ENCODE measurements at regions not wholly inside any gene's neighbourhood (a gene's known extent, or its start where the extent isn't known, plus 50 kb on each side); places are given as distances from the start of the nearest gene placed in this dataset.

DNA sequence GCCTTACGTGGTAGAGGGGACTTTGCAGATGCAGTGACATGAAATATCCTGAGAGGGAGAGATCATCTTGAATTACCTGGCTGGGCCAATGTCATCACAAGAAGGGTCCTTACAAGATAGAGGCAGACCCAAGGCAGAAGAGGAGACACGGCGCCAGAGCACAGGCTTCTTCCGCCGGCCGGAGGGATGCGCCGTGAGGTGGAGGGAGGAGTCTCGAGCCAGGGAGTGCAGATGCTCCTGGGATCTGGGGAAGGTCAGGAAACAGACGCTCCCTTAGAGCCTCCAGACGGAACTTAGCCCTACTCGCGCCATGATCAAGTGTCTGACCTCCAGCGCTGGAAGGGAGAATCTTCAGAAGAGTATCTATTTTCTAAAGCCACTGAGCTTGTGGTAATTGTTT is 304.8 kb downstream of the GLRX3 start:
- no peak overlapping the region for H3K27ac Mint-ChIP-seq

DNA sequence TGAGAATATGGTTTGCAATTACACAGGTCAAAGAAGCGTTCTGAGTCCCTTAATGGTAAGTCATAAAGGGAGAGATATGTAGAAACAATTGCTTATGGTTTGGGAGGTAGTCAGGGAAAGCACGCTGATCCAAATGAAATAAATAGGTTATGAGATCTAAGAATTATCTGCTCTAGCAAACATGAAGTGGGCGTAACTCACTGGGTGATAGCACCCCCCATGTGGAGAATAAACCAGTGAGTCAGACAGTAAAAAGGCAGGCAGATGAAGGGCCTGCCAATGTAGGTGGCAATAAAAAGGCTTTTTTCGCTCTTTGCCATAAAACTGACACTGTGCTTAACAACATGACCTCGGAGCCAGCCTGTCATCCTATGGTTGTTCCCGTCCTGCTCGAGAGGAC is 306.9 kb downstream of the GLRX3 start:
- Mint-ChIP-seq H3K27me3 (no peaks in the 10 kb centered on the region), H3K36me3 (no peaks in the 10 kb centered on the region), H3K9me3 (peaks cover 2% of the 10 kb centered on the region), H3K27ac (no peak overlapping the region), H3K4me1 (no peaks in the 10 kb centered on the region), H3K4me3 (no peak overlapping the region)
- no peak for DNase-seq
- CTCF ChIA-PET = no interaction called here

More for the DNA sequence above, 304.8 kb downstream of the GLRX3 start:
- no peaks in the 10 kb centered on the region for H3K27me3 Mint-ChIP-seq
- no peaks in the 10 kb centered on the region for H3K36me3 Mint-ChIP-seq
- no peak overlapping the region for H3K4me3 Mint-ChIP-seq
- peaks cover 7% of the 10 kb centered on the region for H3K9me3 Mint-ChIP-seq
- no peak for DNase-seq
- CTCF ChIA-PET = no interaction called here
- no peaks in the 10 kb centered on the region for H3K4me1 Mint-ChIP-seq

DNA sequence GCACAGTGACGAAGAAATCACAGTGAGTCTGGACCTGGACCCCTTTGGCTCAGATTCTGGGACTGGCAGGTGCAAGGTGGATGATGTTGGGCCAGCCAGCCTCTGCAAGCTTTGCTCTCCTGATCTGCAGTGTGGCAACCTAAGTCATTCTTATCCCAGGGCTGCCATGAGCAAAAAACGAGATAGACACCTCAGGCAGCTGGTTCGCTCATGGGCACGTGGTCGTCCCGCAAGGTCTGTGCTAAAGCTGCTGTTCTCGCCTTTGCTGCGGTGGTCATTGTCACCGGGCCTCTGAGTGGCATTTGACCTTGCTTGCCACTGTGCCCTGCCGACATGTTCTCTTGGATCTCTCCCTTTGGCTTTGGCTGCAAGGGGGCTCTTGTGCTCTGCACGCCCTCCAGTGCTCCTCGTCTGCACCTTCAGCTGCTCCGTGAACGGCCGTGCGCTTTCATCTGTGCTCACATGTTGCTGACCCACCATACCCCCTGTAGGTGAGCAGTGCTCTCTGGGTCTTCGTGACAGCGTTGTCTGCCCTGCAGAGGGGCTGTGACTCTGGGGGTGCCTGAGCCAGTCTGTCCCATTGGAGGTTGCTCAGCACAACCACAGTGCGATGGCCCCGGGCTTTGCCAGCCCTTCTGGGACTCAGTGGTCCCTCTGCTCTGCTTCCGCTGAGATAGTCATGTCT is 317.0 kb downstream of the GLRX3 start:
- Mint-ChIP-seq H3K4me3 (no peak overlapping the region), H3K4me1 (no peaks in the 10 kb centered on the region), H3K9me3 (no peaks in the 10 kb centered on the region), H3K27me3 (no peaks in the 10 kb centered on the region), H3K27ac (no peak overlapping the region), H3K36me3 (no peaks in the 10 kb centered on the region)
- CTCF ChIA-PET = no interaction called here
- no peak for DNase-seq

DNA sequence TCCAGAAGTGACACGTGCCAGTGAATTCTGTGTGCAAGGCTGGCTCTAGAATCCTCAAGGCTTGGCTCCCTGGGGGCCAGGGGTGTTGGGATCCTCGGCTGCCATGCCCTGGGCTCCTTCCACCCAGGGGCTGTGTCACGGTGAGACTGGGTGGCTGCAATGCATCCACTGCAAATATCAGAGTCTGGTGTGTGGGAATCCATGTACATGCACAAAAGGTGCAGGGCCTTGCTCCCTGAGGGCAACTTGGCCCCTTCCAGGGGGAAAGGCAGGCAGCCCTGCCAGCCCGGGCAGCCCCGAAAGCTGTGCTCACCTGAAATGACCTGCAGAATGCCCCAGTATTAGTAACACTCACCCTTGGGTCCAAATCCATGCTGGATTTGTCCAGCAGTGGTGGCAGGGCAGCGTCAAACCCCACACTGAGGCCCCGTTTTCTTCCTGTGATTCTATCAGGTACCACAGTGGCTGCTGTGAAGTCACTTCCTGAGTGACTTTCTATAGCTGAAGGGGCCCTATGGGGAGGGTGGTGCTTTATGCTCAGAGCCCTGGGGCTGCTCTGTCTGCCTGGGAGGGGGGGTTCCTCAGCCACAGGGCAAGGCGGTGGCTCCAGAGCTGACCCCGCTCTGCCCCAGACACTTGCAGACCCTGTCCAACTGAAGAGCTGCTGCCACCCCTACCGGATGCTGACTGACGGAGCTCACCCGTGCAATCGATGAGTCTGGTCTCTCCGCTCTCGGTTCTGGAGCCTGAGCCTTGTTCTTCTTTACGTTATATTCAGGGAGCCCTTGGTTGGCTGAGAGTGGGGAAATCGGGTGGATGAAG is 317.7 kb downstream of the GLRX3 start:
- H3K4me1 Mint-ChIP-seq = no peaks in the 10 kb centered on the region
- H3K27me3 Mint-ChIP-seq = no peaks in the 10 kb centered on the region
- no peak overlapping the region for H3K27ac Mint-ChIP-seq
- CTCF ChIA-PET = no interaction called here
- H3K36me3 Mint-ChIP-seq = no peaks in the 10 kb centered on the region
- no peak overlapping the region for H3K4me3 Mint-ChIP-seq
- DNase-seq = no peak
- no peaks in the 10 kb centered on the region for H3K9me3 Mint-ChIP-seq

DNA sequence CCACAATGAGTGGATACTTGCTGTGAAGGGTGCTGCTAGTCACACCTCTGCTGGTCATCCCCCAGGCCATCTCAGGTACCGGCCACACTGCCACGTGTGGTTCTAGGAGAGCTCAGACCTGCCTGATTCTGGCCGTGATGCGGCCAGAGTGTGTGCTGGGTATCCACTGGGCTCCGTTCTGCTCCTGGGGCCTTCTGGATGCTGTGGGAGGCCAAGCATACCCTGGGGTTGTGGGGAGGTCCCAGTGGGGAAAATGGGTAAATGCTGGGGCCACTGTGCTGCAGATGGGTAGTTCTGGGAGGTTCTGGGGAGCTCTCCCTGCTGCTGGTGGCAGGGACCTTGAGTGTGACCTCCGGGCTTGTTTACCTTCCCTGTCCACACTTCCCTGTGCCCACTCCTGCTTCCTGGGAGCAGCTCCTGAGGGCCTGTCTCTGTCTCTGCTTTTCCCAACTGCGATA is 318.4 kb downstream of the GLRX3 start:
- Mint-ChIP-seq H3K9me3 (no peaks in the 10 kb centered on the region), H3K36me3 (no peaks in the 10 kb centered on the region), H3K27ac (no peak overlapping the region), H3K4me3 (no peak overlapping the region), H3K27me3 (no peaks in the 10 kb centered on the region), H3K4me1 (no peaks in the 10 kb centered on the region)
- CTCF ChIA-PET = no interaction called here
- DNase-seq = no peak

DNA sequence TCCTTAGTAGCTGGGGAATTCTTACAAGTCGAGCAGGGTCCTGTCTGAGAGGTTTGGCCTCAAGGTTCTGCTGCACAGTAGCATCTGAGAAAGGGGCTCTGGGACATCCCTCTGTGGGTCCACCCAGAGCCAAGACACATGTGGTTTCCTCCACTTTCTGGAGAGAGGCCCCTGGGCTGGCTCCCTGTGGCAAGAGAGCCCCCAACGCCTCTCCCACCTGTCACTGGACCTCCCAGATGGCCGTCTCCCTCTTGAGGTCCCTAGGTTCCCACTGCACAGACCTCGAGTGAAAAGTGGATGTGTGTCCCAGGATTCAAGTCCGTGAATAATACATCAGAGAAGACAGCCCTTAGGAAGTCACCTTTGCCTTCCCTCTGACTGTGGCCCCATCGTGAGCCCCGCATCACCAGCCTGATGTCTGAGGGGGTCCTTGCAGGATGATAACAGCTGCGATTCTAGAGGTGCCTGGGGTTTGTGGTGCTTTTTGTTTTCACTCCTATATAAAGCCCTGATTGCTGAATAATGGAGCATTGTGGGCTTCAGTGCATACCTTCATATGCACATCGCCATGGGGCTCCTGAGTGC is 319.0 kb downstream of the GLRX3 start:
- Mint-ChIP-seq H3K4me1 (no peaks in the 10 kb centered on the region), H3K27ac (no peak overlapping the region), H3K36me3 (no peaks in the 10 kb centered on the region), H3K27me3 (no peaks in the 10 kb centered on the region), H3K4me3 (no peak overlapping the region), H3K9me3 (no peaks in the 10 kb centered on the region)
- DNase-seq = no peak
- CTCF ChIA-PET = no interaction called here

DNA sequence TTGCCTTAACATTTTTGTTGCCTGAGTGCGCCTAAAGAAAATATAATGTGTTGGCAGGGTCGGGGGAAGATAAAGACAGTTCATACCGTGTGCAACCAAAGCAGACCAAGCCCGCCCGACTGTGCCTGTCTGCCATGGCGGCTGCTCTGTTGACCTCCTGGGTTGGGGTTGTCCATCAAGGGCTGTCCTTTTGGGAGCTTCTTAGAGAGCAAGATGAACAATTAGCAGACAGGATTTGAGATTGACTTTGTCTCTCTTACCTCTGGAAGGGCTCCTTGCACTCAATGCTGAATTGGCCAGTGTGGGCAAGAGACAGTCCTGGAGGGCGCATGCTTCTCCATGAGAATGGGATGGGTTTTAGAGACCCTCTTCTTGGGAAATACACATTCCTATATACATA is 319.6 kb downstream of the GLRX3 start:
- H3K4me1 Mint-ChIP-seq = no peaks in the 10 kb centered on the region
- no peak overlapping the region for H3K27ac Mint-ChIP-seq
- no peaks in the 10 kb centered on the region for H3K9me3 Mint-ChIP-seq
- CTCF ChIA-PET = no interaction called here
- no peak for DNase-seq
- no peaks in the 10 kb centered on the region for H3K27me3 Mint-ChIP-seq
- no peaks in the 10 kb centered on the region for H3K36me3 Mint-ChIP-seq
- H3K4me3 Mint-ChIP-seq = no peak overlapping the region

DNA sequence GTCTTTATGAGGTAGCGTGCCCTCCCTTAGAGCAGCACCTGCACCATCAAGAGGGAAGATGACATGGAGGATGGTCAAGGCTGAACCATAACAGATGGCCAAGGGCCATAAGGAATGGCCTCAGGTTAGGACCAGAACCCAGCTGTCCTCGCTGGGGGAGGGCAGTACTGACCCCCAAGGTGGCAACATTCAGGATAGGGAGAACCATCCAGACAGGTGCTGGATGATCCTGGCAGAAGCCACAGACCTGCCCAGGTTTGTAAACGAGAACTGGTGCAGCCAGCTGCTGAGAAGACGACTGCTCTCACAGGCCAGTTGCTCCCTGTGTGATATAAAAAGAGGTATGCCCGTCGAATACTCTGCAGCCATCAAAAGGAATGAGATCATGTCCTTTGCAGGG is 320.4 kb downstream of the GLRX3 start:
- DNase-seq = no peak
- CTCF ChIA-PET = no interaction called here
- peaks cover under 1% of the 10 kb centered on the region for H3K9me3 Mint-ChIP-seq
- no peak overlapping the region for H3K4me3 Mint-ChIP-seq
- H3K27ac Mint-ChIP-seq = no peak overlapping the region
- H3K4me1 Mint-ChIP-seq = no peaks in the 10 kb centered on the region
- H3K36me3 Mint-ChIP-seq = no peaks in the 10 kb centered on the region
- H3K27me3 Mint-ChIP-seq = no peaks in the 10 kb centered on the region

DNA sequence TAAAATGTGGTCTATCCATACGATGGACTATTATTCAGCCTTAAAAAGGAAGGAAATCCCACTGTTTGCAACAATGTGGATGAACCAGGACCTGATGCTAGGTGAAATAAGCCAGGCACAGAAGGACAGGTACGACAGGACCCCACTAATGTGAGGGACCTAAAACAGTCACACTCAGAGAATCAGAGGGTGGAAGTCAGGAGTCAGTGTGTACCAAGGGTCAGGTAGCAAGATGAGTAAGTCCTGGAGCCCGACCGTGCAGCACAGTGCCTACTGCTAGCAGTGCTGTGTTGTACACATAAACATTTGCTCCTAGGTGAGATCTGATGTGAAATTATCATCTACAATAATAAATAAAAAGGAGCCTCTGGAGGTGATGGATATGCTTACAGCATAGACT is 322.3 kb downstream of the GLRX3 start:
- no peaks in the 10 kb centered on the region for H3K27me3 Mint-ChIP-seq
- no peaks in the 10 kb centered on the region for H3K36me3 Mint-ChIP-seq
- CTCF ChIA-PET = no interaction called here
- H3K9me3 Mint-ChIP-seq = peaks cover 2% of the 10 kb centered on the region
- H3K4me3 Mint-ChIP-seq = no peak overlapping the region
- no peak for DNase-seq
- H3K4me1 Mint-ChIP-seq = no peaks in the 10 kb centered on the region
- H3K27ac Mint-ChIP-seq = no peak overlapping the region

DNA sequence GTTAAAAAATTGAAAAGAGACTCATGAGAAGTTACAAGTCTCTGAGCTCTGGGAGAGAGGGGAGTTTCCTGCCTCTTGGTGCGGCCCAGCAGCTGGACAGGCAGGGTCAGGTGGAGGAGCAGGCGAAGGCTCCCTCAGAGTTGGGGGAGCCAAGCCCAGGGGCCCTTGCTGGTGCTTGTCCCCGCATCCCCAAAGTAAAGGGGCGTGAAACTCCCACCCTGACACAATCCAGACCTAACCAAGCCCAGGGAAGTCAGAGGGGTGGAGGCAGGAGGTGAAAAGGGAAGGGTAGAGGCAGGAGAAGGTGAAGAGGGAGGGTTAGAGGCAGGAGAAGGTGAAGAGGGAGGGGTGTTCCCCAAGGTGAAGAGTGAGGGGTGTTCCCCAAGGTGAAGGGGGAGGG is 322.8 kb downstream of the GLRX3 start:
- no peaks in the 10 kb centered on the region for H3K36me3 Mint-ChIP-seq
- DNase-seq = no peak
- peaks cover 2% of the 10 kb centered on the region for H3K9me3 Mint-ChIP-seq
- CTCF ChIA-PET = no interaction called here
- H3K27me3 Mint-ChIP-seq = no peaks in the 10 kb centered on the region
- H3K4me3 Mint-ChIP-seq = no peak overlapping the region
- H3K27ac Mint-ChIP-seq = no peak overlapping the region
- H3K4me1 Mint-ChIP-seq = no peaks in the 10 kb centered on the region

DNA sequence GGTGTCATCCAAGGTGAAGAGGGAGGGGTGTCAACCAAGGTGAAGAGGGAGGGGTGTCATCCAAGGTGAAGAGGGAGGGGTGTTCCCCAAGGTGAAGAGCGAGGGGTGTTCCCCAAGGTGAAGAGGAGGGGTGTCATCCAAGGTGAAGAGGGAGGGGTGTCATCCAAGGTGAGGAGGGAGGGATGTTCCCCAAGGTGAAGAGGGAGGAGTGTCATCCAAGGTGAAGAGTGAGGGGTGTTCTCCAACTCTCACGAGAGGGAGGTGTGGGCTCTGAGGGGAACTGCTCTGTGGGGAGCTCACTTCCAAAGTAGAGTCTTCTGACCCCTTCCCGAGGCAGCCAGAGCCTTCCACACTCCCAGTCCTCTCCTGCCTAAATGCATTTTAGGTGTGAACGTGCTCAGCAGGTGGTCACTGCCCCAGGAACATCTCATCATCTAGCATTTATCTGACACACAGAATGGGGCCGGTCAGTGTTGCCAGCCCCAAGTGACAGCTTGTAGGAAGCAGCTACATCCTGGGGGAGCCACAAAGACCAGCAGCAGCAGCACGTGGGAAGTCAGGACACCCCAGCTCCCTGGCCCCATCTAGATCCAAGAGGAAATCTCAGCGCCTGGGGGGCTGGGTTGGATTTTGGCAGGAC is 323.8 kb downstream of the GLRX3 start:
- CTCF ChIA-PET = no interaction called here
- Mint-ChIP-seq H3K4me3 (no peak overlapping the region), H3K4me1 (no peaks in the 10 kb centered on the region), H3K27ac (no peak overlapping the region), H3K36me3 (no peaks in the 10 kb centered on the region), H3K27me3 (no peaks in the 10 kb centered on the region), H3K9me3 (peaks cover 4% of the 10 kb centered on the region)
- no peak for DNase-seq

DNA sequence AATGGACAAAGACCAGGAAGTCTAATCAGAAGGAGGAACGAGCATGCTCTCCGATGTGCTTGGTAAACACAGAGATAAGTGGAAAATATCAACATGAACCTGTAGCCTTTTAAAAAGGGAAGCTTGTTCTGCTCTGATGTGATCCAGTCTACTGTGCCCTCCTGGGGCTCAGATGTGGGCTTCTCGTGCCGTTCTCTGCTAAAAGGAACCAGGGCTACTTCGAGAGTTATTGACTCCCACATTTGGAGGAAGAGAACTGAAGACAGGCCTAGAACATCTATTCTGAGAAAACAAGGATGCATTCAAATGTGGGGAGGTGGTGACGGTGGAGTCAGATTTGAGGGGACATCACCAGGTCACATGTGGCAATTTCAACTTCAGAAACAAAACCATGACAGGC is 325.4 kb downstream of the GLRX3 start:
- no peak for DNase-seq
- Mint-ChIP-seq H3K36me3 (no peaks in the 10 kb centered on the region), H3K4me3 (no peak overlapping the region), H3K9me3 (peaks cover 4% of the 10 kb centered on the region), H3K27ac (no peak overlapping the region), H3K27me3 (no peaks in the 10 kb centered on the region), H3K4me1 (no peaks in the 10 kb centered on the region)
- CTCF ChIA-PET = no interaction called here

DNA sequence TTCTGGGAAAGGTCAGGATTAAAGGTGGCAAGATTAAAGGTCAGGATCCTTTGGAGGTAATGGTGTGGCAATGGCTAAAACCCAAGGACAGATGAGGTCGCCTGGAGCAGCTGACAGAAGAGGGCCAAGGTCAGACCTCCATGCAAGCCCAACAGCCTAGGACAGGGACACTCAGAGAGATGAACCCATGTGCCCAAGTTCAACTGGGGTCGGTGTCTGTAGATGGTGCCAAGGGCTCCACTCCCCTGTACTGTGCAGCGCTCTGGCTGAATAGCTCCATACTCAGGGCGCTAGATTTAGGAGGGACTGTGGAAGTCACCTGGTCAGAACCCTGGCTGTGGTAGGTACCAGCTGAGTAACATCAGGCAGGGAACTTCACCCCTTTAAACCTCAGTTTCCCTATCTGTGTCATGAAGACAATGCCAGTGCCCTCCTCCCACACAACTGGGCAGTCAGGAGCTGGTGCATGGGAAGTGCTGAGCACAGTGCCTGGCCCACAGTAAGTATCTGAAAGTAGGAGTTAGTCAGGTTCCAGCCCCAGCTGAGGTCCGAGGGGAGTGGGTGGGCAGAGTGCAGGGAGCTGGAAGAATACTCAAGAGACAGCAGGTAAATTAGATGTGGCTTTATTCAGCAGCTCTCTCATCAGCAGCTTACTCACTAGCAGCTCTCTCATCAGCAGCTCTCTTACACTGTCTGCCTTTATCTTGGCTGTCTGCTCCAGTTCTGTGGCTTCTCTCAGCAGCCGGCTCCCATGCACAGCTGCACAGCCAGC is 327.1 kb downstream of the GLRX3 start:
- Mint-ChIP-seq H3K27me3 (no peaks in the 10 kb centered on the region), H3K36me3 (no peaks in the 10 kb centered on the region), H3K27ac (no peak overlapping the region), H3K4me1 (no peaks in the 10 kb centered on the region), H3K4me3 (no peak overlapping the region), H3K9me3 (peaks cover 6% of the 10 kb centered on the region)
- CTCF ChIA-PET = interaction anchor here (0.5 kb wide), 1 partner anchor 1358 kb away, joined by 3 read pairs; no protein-coding TSS in a partner anchor
- no peak for DNase-seq

DNA sequence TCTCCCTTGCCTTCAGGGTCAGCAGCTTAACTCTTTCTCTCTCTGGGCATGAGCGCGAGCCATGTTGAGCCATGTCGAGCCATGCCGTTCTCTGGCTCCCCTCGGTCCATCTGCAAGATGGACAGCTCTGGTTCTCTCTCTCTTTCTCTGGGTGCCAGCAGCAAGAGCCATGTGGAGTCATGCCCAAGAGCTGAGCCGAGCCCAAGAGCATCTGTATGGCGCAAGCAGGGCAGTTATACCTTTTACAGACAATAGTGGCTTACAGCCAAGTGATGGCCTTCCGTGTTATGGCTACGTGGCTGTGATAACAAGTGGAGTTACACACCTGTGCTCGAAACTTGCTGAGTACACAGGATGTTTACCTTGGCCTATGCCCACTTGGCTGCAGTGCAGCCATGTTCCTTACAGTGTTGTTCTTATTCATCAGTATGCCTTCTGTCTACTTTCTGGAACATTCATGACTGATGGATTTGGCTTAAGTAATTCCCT is 327.7 kb downstream of the GLRX3 start:
- Mint-ChIP-seq H3K27me3 (no peaks in the 10 kb centered on the region), H3K9me3 (peaks cover 7% of the 10 kb centered on the region), H3K36me3 (no peaks in the 10 kb centered on the region), H3K4me1 (no peaks in the 10 kb centered on the region), H3K4me3 (no peak overlapping the region), H3K27ac (no peak overlapping the region)
- DNase-seq = no peak
- CTCF ChIA-PET = interaction anchor here (0.5 kb wide), 1 partner anchor 1357 kb away, joined by 3 read pairs; no protein-coding TSS in a partner anchor

Measured in activated naive CD4-positive, alpha-beta T cell treated with anti-CD3 and anti-CD28 coated beads, Interleukin-2, amount 10 ng/mL, durations not matched to agents 7 days and 5 days (primary cell).